ENCODE measurements at regions not wholly inside any gene's neighbourhood (a gene's known extent, or its start where the extent isn't known, plus 50 kb on each side); places are given as distances from the start of the nearest gene placed in this dataset.

GRCh38 chr4:32429151-32429550 lies 1709.0 kb downstream of the PCDH7 start:
- Mint-ChIP-seq H3K27me3 (ENCODE audit: low read depth in 2 of 2) (no peaks in the 10 kb centered on the region), H3K27ac (no peak overlapping the region), H3K9me3 (peaks cover 19 to 22% of the 10 kb centered on the region in 2 donors), H3K4me1 (no peaks in the 10 kb centered on the region), H3K36me3 (no peaks in the 10 kb centered on the region), H3K4me3 (no peak overlapping the region)
- no peak for TF ChIP-seq CTCF (IDR thresholded peaks at IDR 0.05)
- ATAC-seq (no peak), DNase-seq (no peak)
- no CpG with 5 or more reads among the region's 2 CpGs for WGBS (ENCODE audit: insufficient coverage)
- Histone ChIP-seq H3K27me3 (ENCODE audit: control insufficient read depth, insufficient read depth, low read length) (no peaks in the 10 kb centered on the region), H3K9me3 (ENCODE audit: control insufficient read depth, insufficient read depth, low read length) (peaks cover 4% of the 10 kb centered on the region), H3K4me1 (ENCODE audit: control insufficient read depth, insufficient read depth, low read length) (no peaks in the 10 kb centered on the region), H3K36me3 (ENCODE audit: control insufficient read depth, insufficient read depth, low read length) (no peaks in the 10 kb centered on the region), H3K27ac (ENCODE audit: low read length) (no peak overlapping the region), H3K4me3 (ENCODE audit: low read length) (no peak overlapping the region)
- intact Hi-C loops (cut with micrococcal nuclease) = no loop called here

- no peak overlapping the region for H3K27ac Mint-ChIP-seq
- H3K9me3 ChIP-seq (ENCODE audit: control insufficient read depth, insufficient read depth, low read length) = peaks cover 4% of the 10 kb centered on the region
- no peaks in the 10 kb centered on the region for H3K4me1 Mint-ChIP-seq
- peaks cover 8% of the 10 kb centered on the region for H3K36me3 Mint-ChIP-seq
- peaks cover 12 to 21% of the 10 kb centered on the region in 2 donors for H3K9me3 Mint-ChIP-seq
- no peak for ATAC-seq
- no peak for DNase-seq
- no peaks in the 10 kb centered on the region for H3K36me3 ChIP-seq (ENCODE audit: control insufficient read depth, insufficient read depth, low read length)
- intact Hi-C loops (cut with micrococcal nuclease) = no loop called here
- no peak overlapping the region for H3K4me3 ChIP-seq (ENCODE audit: low read length)
- no peak overlapping the region for H3K27ac ChIP-seq (ENCODE audit: low read length)
- H3K4me1 ChIP-seq (ENCODE audit: control insufficient read depth, insufficient read depth, low read length) = no peaks in the 10 kb centered on the region
- WGBS (ENCODE audit: insufficient coverage) = 75% methylated on average over 2 of the region's 2 CpGs
- H3K27me3 ChIP-seq (ENCODE audit: control insufficient read depth, insufficient read depth, low read length) = no peaks in the 10 kb centered on the region
- no peak overlapping the region for H3K4me3 Mint-ChIP-seq
- no peak for TF ChIP-seq CTCF (IDR thresholded peaks at IDR 0.05)
- H3K27me3 Mint-ChIP-seq (ENCODE audit: low read depth in 2 of 2) = no peaks in the 10 kb centered on the region
These were observed 1715.1 kb downstream of the PCDH7 start for GRCh38 chr4:32435308-32435707.

GRCh38 chr4:32436816-32437215 lies 1716.6 kb downstream of the PCDH7 start:
- intact Hi-C loops (cut with micrococcal nuclease) = no loop called here
- no peak for TF ChIP-seq CTCF (IDR thresholded peaks at IDR 0.05)
- no peaks in the 10 kb centered on the region for H3K4me1 Mint-ChIP-seq
- H3K4me3 Mint-ChIP-seq = no peak overlapping the region
- H3K9me3 ChIP-seq (ENCODE audit: control insufficient read depth, insufficient read depth, low read length) = peaks cover 4% of the 10 kb centered on the region
- WGBS (ENCODE audit: insufficient coverage) = 100% methylated on average over 1 of the region's 3 CpGs
- H3K27ac Mint-ChIP-seq = no peak overlapping the region
- no peak for DNase-seq
- no peaks in the 10 kb centered on the region for H3K4me1 ChIP-seq (ENCODE audit: control insufficient read depth, insufficient read depth, low read length)
- H3K4me3 ChIP-seq (ENCODE audit: low read length) = no peak overlapping the region
- peaks cover 8% of the 10 kb centered on the region for H3K36me3 Mint-ChIP-seq
- H3K9me3 Mint-ChIP-seq = peaks cover 14 to 21% of the 10 kb centered on the region in 2 donors
- H3K27me3 Mint-ChIP-seq (ENCODE audit: low read depth in 2 of 2) = no peaks in the 10 kb centered on the region
- H3K27ac ChIP-seq (ENCODE audit: low read length) = no peak overlapping the region
- no peaks in the 10 kb centered on the region for H3K27me3 ChIP-seq (ENCODE audit: control insufficient read depth, insufficient read depth, low read length)
- no peak for ATAC-seq
- H3K36me3 ChIP-seq (ENCODE audit: control insufficient read depth, insufficient read depth, low read length) = no peaks in the 10 kb centered on the region

- no peaks in the 10 kb centered on the region for H3K4me1 ChIP-seq (ENCODE audit: control insufficient read depth, insufficient read depth, low read length)
- H3K36me3 ChIP-seq (ENCODE audit: control insufficient read depth, insufficient read depth, low read length) = no peaks in the 10 kb centered on the region
- H3K27ac Mint-ChIP-seq = no peak overlapping the region
- ATAC-seq = no peak
- H3K4me3 Mint-ChIP-seq = no peak overlapping the region
- DNase-seq = no peak
- H3K27ac ChIP-seq (ENCODE audit: low read length) = no peak overlapping the region
- no peak overlapping the region for H3K4me3 ChIP-seq (ENCODE audit: low read length)
- no peaks in the 10 kb centered on the region for H3K27me3 ChIP-seq (ENCODE audit: control insufficient read depth, insufficient read depth, low read length)
- H3K4me1 Mint-ChIP-seq = no peaks in the 10 kb centered on the region
- no peaks in the 10 kb centered on the region for H3K9me3 ChIP-seq (ENCODE audit: control insufficient read depth, insufficient read depth, low read length)
- peaks cover 11 to 16% of the 10 kb centered on the region in 2 donors for H3K9me3 Mint-ChIP-seq
- H3K36me3 Mint-ChIP-seq = peaks cover 8% of the 10 kb centered on the region
- 75% methylated on average over 3 of the region's 3 CpGs for WGBS (ENCODE audit: insufficient coverage)
- intact Hi-C loops (cut with micrococcal nuclease) = no loop called here
- no peak for TF ChIP-seq CTCF (IDR thresholded peaks at IDR 0.05)
- no peaks in the 10 kb centered on the region for H3K27me3 Mint-ChIP-seq (ENCODE audit: low read depth in 2 of 2)
These were observed 1720.2 kb downstream of the PCDH7 start for GRCh38 chr4:32440391-32440790.

All from natural killer cell (primary cell).